ENCODE measurements at regions not wholly inside any gene's neighbourhood (a gene's known extent, or its start where the extent isn't known, plus 50 kb on each side); places are given as distances from the start of the nearest gene placed in this dataset.

- Histone ChIP-seq H3K27ac (ENCODE audit: insufficient read depth, low read length) (no peak overlapping the region), H3K79me2 (ENCODE audit: control insufficient read depth, insufficient read depth, low read length) (no peaks in the 10 kb centered on the region), H4K20me1 (ENCODE audit: control insufficient read depth, extremely low read depth, insufficient read depth, low read length) (no peaks in the 10 kb centered on the region), H3K27me3 (ENCODE audit: control insufficient read depth, insufficient read depth, low read length) (no peaks in the 10 kb centered on the region), H2AFZ (ENCODE audit: low read length) (no peak overlapping the region), H3K4me2 (ENCODE audit: extremely low read depth, insufficient read depth, low read length) (no peak overlapping the region), H3K9ac (ENCODE audit: insufficient read depth, low read length) (no peak overlapping the region), H3K36me3 (ENCODE audit: control insufficient read depth, insufficient read depth, low read length) (no peaks in the 10 kb centered on the region), H3K4me3 (replicated peaks in 1 of 4; ENCODE audit: control extremely low read depth in 1 of 4, insufficient read depth in 1 of 4, low read depth in 3 of 4, low read length in 4 of 4) (no peak overlapping the region), H3K4me1 (ENCODE audit: control insufficient read depth, extremely low read depth, insufficient read depth, low read length) (no peaks in the 10 kb centered on the region), H3K9me3 (ENCODE audit: control insufficient read depth, insufficient read depth, low read depth, low read length) (no peaks in the 10 kb centered on the region)
- TF ChIP-seq, protein P1, sequence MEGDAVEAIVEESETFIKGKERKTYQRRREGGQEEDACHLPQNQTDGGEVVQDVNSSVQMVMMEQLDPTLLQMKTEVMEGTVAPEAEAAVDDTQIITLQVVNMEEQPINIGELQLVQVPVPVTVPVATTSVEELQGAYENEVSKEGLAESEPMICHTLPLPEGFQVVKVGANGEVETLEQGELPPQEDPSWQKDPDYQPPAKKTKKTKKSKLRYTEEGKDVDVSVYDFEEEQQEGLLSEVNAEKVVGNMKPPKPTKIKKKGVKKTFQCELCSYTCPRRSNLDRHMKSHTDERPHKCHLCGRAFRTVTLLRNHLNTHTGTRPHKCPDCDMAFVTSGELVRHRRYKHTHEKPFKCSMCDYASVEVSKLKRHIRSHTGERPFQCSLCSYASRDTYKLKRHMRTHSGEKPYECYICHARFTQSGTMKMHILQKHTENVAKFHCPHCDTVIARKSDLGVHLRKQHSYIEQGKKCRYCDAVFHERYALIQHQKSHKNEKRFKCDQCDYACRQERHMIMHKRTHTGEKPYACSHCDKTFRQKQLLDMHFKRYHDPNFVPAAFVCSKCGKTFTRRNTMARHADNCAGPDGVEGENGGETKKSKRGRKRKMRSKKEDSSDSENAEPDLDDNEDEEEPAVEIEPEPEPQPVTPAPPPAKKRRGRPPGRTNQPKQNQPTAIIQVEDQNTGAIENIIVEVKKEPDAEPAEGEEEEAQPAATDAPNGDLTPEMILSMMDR (conservative IDR thresholded peaks at IDR 0.05 in 1 of 2, IDR thresholded peaks at IDR 0.05 in 1 of 2; ENCODE audit: low read depth in 1 of 2, low read length in 2 of 2) = no peak
- no peak for TF ChIP-seq EZH2 (IDR thresholded peaks at IDR 0.05; ENCODE audit: low read length, missing control alignments)
- no peak for DNase-seq (ENCODE audit: low read depth in 2 of 2)
Observed at GRCh38 chr2:239558661-239559060, 157.8 kb upstream of the HDAC4 start.

DNA sequence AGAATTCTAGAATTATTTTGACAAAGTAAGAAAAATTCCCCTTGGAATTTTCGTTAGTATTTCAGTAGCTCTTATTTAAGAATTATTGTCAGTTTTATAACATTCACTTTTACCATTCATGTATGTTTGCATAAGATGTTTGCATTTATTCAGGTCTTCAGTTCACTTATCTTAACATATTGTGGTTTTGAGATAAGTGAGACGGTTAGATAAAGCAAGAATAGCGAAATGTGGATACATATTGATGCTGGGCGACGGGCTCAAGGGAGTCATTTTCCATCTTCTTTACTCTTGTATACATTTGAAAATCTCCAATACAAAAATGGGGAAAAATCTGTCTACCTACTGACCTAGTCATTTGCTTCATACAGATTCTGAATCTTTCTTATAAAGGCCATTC is 156.7 kb upstream of the HDAC4 start:
- TF ChIP-seq, protein P1 (conservative IDR thresholded peaks at IDR 0.05 in 1 of 2, IDR thresholded peaks at IDR 0.05 in 1 of 2; ENCODE audit: low read depth in 1 of 2, low read length in 2 of 2) = no peak
- TF ChIP-seq EZH2 (IDR thresholded peaks at IDR 0.05; ENCODE audit: low read length, missing control alignments) = no peak
- DNase-seq (ENCODE audit: low read depth in 2 of 2) = no peak

GRCh38 chr2:239555571-239555905 is 154.7 kb upstream of the HDAC4 start:
- DNase-seq (ENCODE audit: low read depth in 2 of 2) = no peak
- Histone ChIP-seq H4K20me1 (ENCODE audit: control insufficient read depth, extremely low read depth, insufficient read depth, low read length) (no peaks in the 10 kb centered on the region), H3K27ac (ENCODE audit: insufficient read depth, low read length) (no peak overlapping the region), H3K4me1 (ENCODE audit: control insufficient read depth, extremely low read depth, insufficient read depth, low read length) (no peaks in the 10 kb centered on the region), H3K4me3 (replicated peaks in 1 of 4; ENCODE audit: control extremely low read depth in 1 of 4, insufficient read depth in 1 of 4, low read depth in 3 of 4, low read length in 4 of 4) (no peak overlapping the region), H3K4me2 (ENCODE audit: extremely low read depth, insufficient read depth, low read length) (no peak overlapping the region), H3K9ac (ENCODE audit: insufficient read depth, low read length) (no peak overlapping the region), H3K79me2 (ENCODE audit: control insufficient read depth, insufficient read depth, low read length) (no peaks in the 10 kb centered on the region), H3K36me3 (ENCODE audit: control insufficient read depth, insufficient read depth, low read length) (no peaks in the 10 kb centered on the region), H3K27me3 (ENCODE audit: control insufficient read depth, insufficient read depth, low read length) (no peaks in the 10 kb centered on the region), H2AFZ (ENCODE audit: low read length) (no peak overlapping the region), H3K9me3 (ENCODE audit: control insufficient read depth, insufficient read depth, low read depth, low read length) (no peaks in the 10 kb centered on the region)
- TF ChIP-seq, protein P1 (conservative IDR thresholded peaks at IDR 0.05 in 1 of 2, IDR thresholded peaks at IDR 0.05 in 1 of 2; ENCODE audit: low read depth in 1 of 2, low read length in 2 of 2) = no peak
- TF ChIP-seq EZH2 (IDR thresholded peaks at IDR 0.05; ENCODE audit: low read length, missing control alignments) = no peak

More for the DNA sequence above, 156.7 kb upstream of the HDAC4 start:
- Histone ChIP-seq H3K4me1 (ENCODE audit: control insufficient read depth, extremely low read depth, insufficient read depth, low read length) (no peaks in the 10 kb centered on the region), H3K4me3 (replicated peaks in 1 of 4; ENCODE audit: control extremely low read depth in 1 of 4, insufficient read depth in 1 of 4, low read depth in 3 of 4, low read length in 4 of 4) (no peak overlapping the region), H3K9me3 (ENCODE audit: control insufficient read depth, insufficient read depth, low read depth, low read length) (no peaks in the 10 kb centered on the region), H3K9ac (ENCODE audit: insufficient read depth, low read length) (no peak overlapping the region), H3K79me2 (ENCODE audit: control insufficient read depth, insufficient read depth, low read length) (no peaks in the 10 kb centered on the region), H3K36me3 (ENCODE audit: control insufficient read depth, insufficient read depth, low read length) (no peaks in the 10 kb centered on the region), H4K20me1 (ENCODE audit: control insufficient read depth, extremely low read depth, insufficient read depth, low read length) (no peaks in the 10 kb centered on the region), H3K27me3 (ENCODE audit: control insufficient read depth, insufficient read depth, low read length) (no peaks in the 10 kb centered on the region), H3K27ac (ENCODE audit: insufficient read depth, low read length) (no peak overlapping the region), H3K4me2 (ENCODE audit: extremely low read depth, insufficient read depth, low read length) (no peak overlapping the region), H2AFZ (ENCODE audit: low read length) (no peak overlapping the region)
